K562 (cell line): ENCODE measurements at regions not wholly inside any gene's neighbourhood (a gene's known extent, or its start where the extent isn't known, plus 50 kb on each side); places are given as distances from the start of the nearest gene placed in this dataset.

Experiments
- ATAC-seq: fragments of 200-7000 bp; cut with Tn5 transposase; 3 replicates; pipeline ENCODE4 v1.9.1; 2020; ENCODE audit warnings: moderate library complexity
- BruUV-seq: library from RNA; stranded (reverse); fragments of 400-500 nt; replicated peaks from 2 replicates; lab custom pipeline; 2021; lab: Mats Ljungman, UMichigan
- CTCF ChIA-PET: fragments of 300-600 bp; formaldehyde crosslinking; extraction: SDS; loops from one replicate; lab custom pipeline; 2021; ENCODE audit warnings: low intra/inter-chr PET ratio; lab: Yijun Ruan, JAX
- POLR2A ChIA-PET: fragments of 300-600, 350-650 bp; sonication (Branson Sonifier 250); formaldehyde crosslinking; extraction: SDS; loops from one replicate; lab custom pipeline; 2021; ENCODE audit warnings: antibody characterized with exemption, inconsistent platforms; lab: Yijun Ruan, JAX
- DNase-seq, 4 experiments: peaks; one replicate each; pipeline versions ENCODE4 v3.0.0 to v3.0.0-alpha.2; 2011 to 2018; ENCODE audit warnings: low spot score in 3 of 4, mixed read lengths in 3 of 4; ENCODE audit errors: extremely low read depth in 1 of 4
- FAIRE-seq: peaks from 2 replicates; lab custom pipeline; 2011; peaks lifted over from hg19 to GRCh38; lab: Jason Lieb, UNC
- H2AFZ ChIP-seq: 2 replicates; pipeline ENCODE4 v1.6.0; 2011; ENCODE audit warnings: low read depth, low read length, control low read depth, inconsistent platforms
- H3K27ac ChIP-seq: fragments of 200-600 bp; 3 replicates; pipeline ENCODE4 v1.8.0; 2011; ENCODE audit warnings: low read depth, mild to moderate bottlenecking, control low read depth, inconsistent platforms, low read length, moderate library complexity, mixed read lengths; ENCODE audit errors: extremely low read depth
- H3K27me3 ChIP-seq, 2 experiments: fragments of 300-600 bp in 1 of 2; 2 replicates in 1 of 2; 3 replicates in 1 of 2; pipeline versions ENCODE4 v1.6.0 to v1.8.0; 2011; ENCODE audit warnings: inconsistent platforms in 2 of 2, low read length in 2 of 2, mild to moderate bottlenecking in 1 of 2, mixed read lengths in 1 of 2, moderate library complexity in 1 of 2; ENCODE audit not compliant: control insufficient read depth in 2 of 2, insufficient read depth in 2 of 2
- H3K36me3 ChIP-seq: fragments of 300-600 bp; 3 replicates; pipeline ENCODE4 v1.8.0; 2011; ENCODE audit warnings: mild to moderate bottlenecking, low read length, inconsistent platforms; ENCODE audit not compliant: control insufficient read depth, insufficient read depth
- H3K4me1 ChIP-seq, 2 experiments: fragments of 200-600 bp in 1 of 2; replicated peaks in 1 of 2; 2 replicates in 1 of 2; 3 replicates in 1 of 2; pipeline versions ENCODE4 v1.5.1 to v1.8.0; 2011; ENCODE audit warnings: inconsistent platforms in 2 of 2, low read length in 2 of 2, mild to moderate bottlenecking in 1 of 2, mixed read lengths in 1 of 2, moderate library complexity in 1 of 2; ENCODE audit not compliant: control insufficient read depth in 2 of 2, insufficient read depth in 2 of 2
- H3K4me2 ChIP-seq: 2 replicates; pipeline ENCODE4 v1.6.1; 2011; ENCODE audit warnings: low read length, control low read depth, inconsistent platforms, mixed read lengths; ENCODE audit not compliant: insufficient read depth
- H3K4me3 ChIP-seq: fragments of 200-600 bp; sonication (generic), shearing (Covaris generic); 2 replicates; pipeline ENCODE4 v1.5.1; 2016; ENCODE audit warnings: control low read depth, inconsistent platforms
- H3K79me2 ChIP-seq: fragments of 200-600 bp; 3 replicates; pipeline ENCODE4 v1.8.0; 2011; ENCODE audit warnings: low read length, inconsistent platforms; ENCODE audit not compliant: control insufficient read depth, insufficient read depth
- H3K9ac ChIP-seq, 2 experiments: 2 replicates each; pipeline versions ENCODE4 v1.6.0 to v1.6.1; 2011; ENCODE audit warnings: low read depth in 2 of 2, low read length in 2 of 2, control low read depth in 1 of 2, inconsistent platforms in 1 of 2, mild to moderate bottlenecking in 1 of 2, mixed read lengths in 1 of 2; ENCODE audit not compliant: insufficient read depth in 1 of 2
- H3K9me1 ChIP-seq: one replicate; pipeline ENCODE4 v1.6.0; 2011; ENCODE audit warnings: inconsistent platforms, mild to moderate bottlenecking, low read length, moderate library complexity; ENCODE audit not compliant: control insufficient read depth, insufficient read depth
- H3K9me3 ChIP-seq: replicated peaks from 2 replicates; pipeline ENCODE4 v1.5.1; 2011; ENCODE audit warnings: low read depth, low read length, inconsistent platforms; ENCODE audit not compliant: control insufficient read depth, insufficient read depth
- H4K20me1 ChIP-seq: replicated peaks from 2 replicates; pipeline ENCODE4 v1.6.1; 2011; ENCODE audit warnings: low read length, inconsistent platforms, mixed read lengths; ENCODE audit not compliant: control insufficient read depth, insufficient read depth
- BHLHE40 ChIP-seq: IDR thresholded peaks from 2 replicates; pipeline ENCODE4 v1.6.1; 2011; ENCODE audit warnings: low read length, improper control_type of control experiment
- DEAF1 ChIP-seq: fragments of 450-650 bp; formaldehyde crosslinking; IDR thresholded peaks from 2 replicates; pipeline ENCODE4 v1.4.0; 2020; ENCODE audit warnings: mild to moderate bottlenecking, moderate library complexity
- E2F3 ChIP-seq: fragments of 250-450 bp; sonication (Bioruptor Pico); IDR thresholded peaks from 2 replicates; pipeline ENCODE4 v1.4.0; 2020; ENCODE audit warnings: mild to moderate bottlenecking
- EP400 ChIP-seq: fragments of 450-650 bp; IDR thresholded peaks from 2 replicates; pipeline ENCODE4 v1.6.1; 2017; ENCODE audit warnings: antibody characterized with exemption, mild to moderate bottlenecking, moderate library complexity
- HBP1 ChIP-seq: fragments of 450-650 bp; formaldehyde crosslinking; IDR thresholded peaks from 2 replicates; pipeline ENCODE4 v1.4.0; 2022; ENCODE audit warnings: missing genetic modification characterization
- HCFC1 ChIP-seq: IDR thresholded peaks from 2 replicates; pipeline ENCODE4 v1.6.1; 2012; ENCODE audit warnings: low read depth, low read length, improper control_type of control experiment
- HEY1 ChIP-seq: fragments of 250-450 bp; sonication (Bioruptor Pico); IDR thresholded peaks from 2 replicates; pipeline ENCODE4 v1.5.0; 2020; ENCODE audit warnings: mild to moderate bottlenecking, moderate library complexity, borderline replicate concordance
- MAFG ChIP-seq: fragments of 450-650 bp; conservative IDR thresholded peaks from 2 replicates; pipeline ENCODE4 v1.6.1; 2016; ENCODE audit warnings: missing genetic modification characterization, missing compliant biosample characterization
- NFE2L1 ChIP-seq: fragments of 450-650 bp; IDR thresholded peaks from 2 replicates; pipeline ENCODE4 v1.6.1; 2016; ENCODE audit warnings: missing genetic modification characterization, low read depth, mild to moderate bottlenecking, missing compliant biosample characterization, moderate library complexity, borderline replicate concordance
- PTBP1 ChIP-seq: fragments of 200-400 bp; formaldehyde crosslinking; IDR thresholded peaks from 2 replicates; pipeline ENCODE4 v1.6.1; 2017; ENCODE audit warnings: low read depth, low read length
- SMARCB1 ChIP-seq: IDR thresholded peaks from 2 replicates; pipeline ENCODE4 v1.6.1; 2011; ENCODE audit warnings: improper control_type of control experiment, low read depth; ENCODE audit not compliant: insufficient read length
- SRSF7 ChIP-seq: fragments of 200-400 bp; formaldehyde crosslinking; optimal IDR thresholded peaks from 2 replicates; pipeline ENCODE3; 2017; ENCODE audit warnings: mild to moderate bottlenecking, low read depth, low read length
- U2AF2 ChIP-seq: fragments of 200-400 bp; formaldehyde crosslinking; optimal IDR thresholded peaks from 2 replicates; pipeline ENCODE3; 2017; ENCODE audit warnings: low read depth, mild to moderate bottlenecking, low read length
- ZBTB1 ChIP-seq: sonication (generic); formaldehyde crosslinking; IDR thresholded peaks from 2 replicates; pipeline ENCODE4 v1.8.1; 2023; ENCODE audit warnings: missing genetic modification reagents, low read depth, mild to moderate bottlenecking, borderline replicate concordance
- ZC3H11A ChIP-seq: IDR thresholded peaks from 2 replicates; pipeline ENCODE4 v1.6.1; 2012; ENCODE audit warnings: low read depth, low read length, improper control_type of control experiment
- ZNF12 ChIP-seq: sonication (generic); formaldehyde crosslinking; IDR thresholded peaks from 2 replicates; pipeline ENCODE4 v1.4.0; 2020; ENCODE audit warnings: mild to moderate bottlenecking, missing genetic modification reagents
- ZNF133 ChIP-seq: fragments of 250-450 bp; sonication (Bioruptor Pico); IDR thresholded peaks from 2 replicates; pipeline ENCODE4 v1.4.0; 2020; ENCODE audit warnings: mild to moderate bottlenecking
- ZNF316 ChIP-seq: fragments of 450-650 bp; IDR thresholded peaks from 2 replicates; pipeline ENCODE4 v1.6.1; 2016
- ZNF347 ChIP-seq: fragments of 450-650 bp; formaldehyde crosslinking; IDR thresholded peaks from 2 replicates; pipeline ENCODE4 v1.4.0; 2020; ENCODE audit warnings: low read depth, mild to moderate bottlenecking, moderate library complexity
- WGBS: fragments of 100-300 bp; shearing (Covaris generic); methylation state at CpG from one replicate; pipeline ENCODE4 v1.1.6; 2016; ENCODE audit warnings: low coverage, mixed read lengths; ENCODE audit not compliant: insufficient coverage; ENCODE audit errors: missing lambda C conversion rate; 5-methylcytosine and 5-hydroxymethylcytosine counted together
- in situ Hi-C: fragments of 300-500 bp; cut with MboI; formaldehyde crosslinking; loops from 4 replicates; pipeline ENCODE4 v1.15.0; 2018; ENCODE audit warnings: inconsistent platforms, mixed read lengths
- intact Hi-C: fragments of 100-400 bp; cut with micrococcal nuclease; formaldehyde crosslinking; loops from 2 replicates; pipeline ENCODE4 v1.14.2; 2022
- TF ChIP-seq, protein P1 (sequence below): conservative IDR thresholded peaks from 2 replicates; pipeline ENCODE4 v1.6.1; 2011; ENCODE audit warnings: low read depth, mild to moderate bottlenecking, low read length; ENCODE audit not compliant: control insufficient read depth
- TF ChIP-seq, protein P2 (sequence below): fragments of 450-650 bp; IDR thresholded peaks from 2 replicates; pipeline ENCODE4 v1.6.1; 2016; ENCODE audit warnings: missing biosample characterization, missing genetic modification characterization

DNA sequence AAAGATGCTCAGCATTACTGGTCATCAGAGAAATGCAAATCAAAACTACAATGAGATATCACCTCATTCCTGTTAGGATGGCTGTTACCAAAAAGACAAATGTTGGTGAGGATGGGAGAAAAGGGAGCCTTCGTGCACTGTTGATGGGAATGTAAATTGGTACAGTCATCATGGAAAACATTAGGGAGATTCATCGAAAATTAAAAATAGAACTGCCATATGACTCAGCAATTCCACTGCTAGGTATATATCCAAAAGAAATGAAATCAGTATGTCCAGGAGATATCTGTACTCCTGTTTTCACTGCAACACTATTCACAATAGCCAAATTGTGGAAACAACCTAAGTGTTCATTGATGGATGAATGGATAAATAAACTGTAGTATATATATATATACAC lies 228.1 kb downstream of the ACTR3B start:
- intact Hi-C loops: no loop called here
- Histone ChIP-seq H3K9me1 (no peaks in the 10 kb centered on the region), H3K9me3 (no peaks in the 10 kb centered on the region), H3K4me1 (no peaks in the 10 kb centered on the region), H2AFZ (no peak overlapping the region), H3K27me3 (0 out of 5 replicates have a peak, but pooled peaks cover 0 to 4% of the 10 kb centered on the region in 2 experiments), H3K9ac (no peak overlapping the region), H3K79me2 (no peaks in the 10 kb centered on the region), H3K36me3 (no peaks in the 10 kb centered on the region), H3K4me2 (no peak overlapping the region), H3K4me3 (no peak overlapping the region), H3K27ac (no peak overlapping the region), H4K20me1 (no peaks in the 10 kb centered on the region)
- no TSS peak for BruUV-seq
- ATAC-seq (no peak), FAIRE-seq (no peak), DNase-seq (no peak)
- ChIA-PET POLR2A (no interaction called here), CTCF (no interaction called here)
- in situ Hi-C loops: no loop called here
- 0% methylated on average over 2 of the region's 2 CpGs for WGBS
- TF ChIP-seq MAFG (tag) (peak; percentile 67), ZNF12 (CRISPR knock-in tag) (no peak), E2F3 (no peak), ZNF347 (no peak), BHLHE40 (no peak), ZNF133 (CRISPR knock-in tag) (no peak), HEY1 (no peak), EP400 (no peak), DEAF1 (CRISPR knock-in tag) (no peak), HCFC1 (no peak), SMARCB1 (no peak), ZBTB1 (CRISPR knock-in tag) (no peak), U2AF2 (no peak), SRSF7 (no peak), PTBP1 (no peak), NFE2L1 (tag) (peak; percentile 54; the same call in 1 of the 2 replicates), ZC3H11A (no peak), HBP1 (CRISPR knock-in tag) (no peak), ZNF316 (peak; percentile 74)
- TF ChIP-seq, protein P1, sequence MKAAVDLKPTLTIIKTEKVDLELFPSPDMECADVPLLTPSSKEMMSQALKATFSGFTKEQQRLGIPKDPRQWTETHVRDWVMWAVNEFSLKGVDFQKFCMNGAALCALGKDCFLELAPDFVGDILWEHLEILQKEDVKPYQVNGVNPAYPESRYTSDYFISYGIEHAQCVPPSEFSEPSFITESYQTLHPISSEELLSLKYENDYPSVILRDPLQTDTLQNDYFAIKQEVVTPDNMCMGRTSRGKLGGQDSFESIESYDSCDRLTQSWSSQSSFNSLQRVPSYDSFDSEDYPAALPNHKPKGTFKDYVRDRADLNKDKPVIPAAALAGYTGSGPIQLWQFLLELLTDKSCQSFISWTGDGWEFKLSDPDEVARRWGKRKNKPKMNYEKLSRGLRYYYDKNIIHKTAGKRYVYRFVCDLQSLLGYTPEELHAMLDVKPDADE: no peak
- TF ChIP-seq, protein P2, sequence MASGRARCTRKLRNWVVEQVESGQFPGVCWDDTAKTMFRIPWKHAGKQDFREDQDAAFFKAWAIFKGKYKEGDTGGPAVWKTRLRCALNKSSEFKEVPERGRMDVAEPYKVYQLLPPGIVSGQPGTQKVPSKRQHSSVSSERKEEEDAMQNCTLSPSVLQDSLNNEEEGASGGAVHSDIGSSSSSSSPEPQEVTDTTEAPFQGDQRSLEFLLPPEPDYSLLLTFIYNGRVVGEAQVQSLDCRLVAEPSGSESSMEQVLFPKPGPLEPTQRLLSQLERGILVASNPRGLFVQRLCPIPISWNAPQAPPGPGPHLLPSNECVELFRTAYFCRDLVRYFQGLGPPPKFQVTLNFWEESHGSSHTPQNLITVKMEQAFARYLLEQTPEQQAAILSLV (tag): no peak
